ENCODE measurements at regions not wholly inside any gene's neighbourhood (a gene's known extent, or its start where the extent isn't known, plus 50 kb on each side); places are given as distances from the start of the nearest gene placed in this dataset.

DNA sequence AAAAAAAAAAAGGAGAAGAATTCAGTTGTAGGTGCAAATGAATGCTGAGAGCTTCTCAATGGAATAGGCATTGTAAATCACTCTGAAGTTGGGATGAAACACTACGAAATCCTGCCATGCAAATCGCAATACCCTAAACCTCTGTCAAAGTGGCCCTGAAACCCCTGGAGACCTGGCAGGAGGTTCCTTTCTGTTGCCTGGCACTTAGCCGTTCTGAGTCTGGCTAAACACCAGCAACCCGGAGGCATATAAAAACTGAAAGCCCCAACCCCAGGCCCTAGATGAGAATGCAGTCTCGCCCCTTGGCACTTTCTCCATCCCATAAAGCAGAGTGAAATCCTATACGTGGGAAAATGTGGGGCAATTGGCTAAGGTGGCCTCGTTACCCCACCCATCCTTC lies 151.5 kb upstream of the PARP11 start:
- no peak for DNase-seq (ENCODE audit: low read depth in 2 of 2)

DNA sequence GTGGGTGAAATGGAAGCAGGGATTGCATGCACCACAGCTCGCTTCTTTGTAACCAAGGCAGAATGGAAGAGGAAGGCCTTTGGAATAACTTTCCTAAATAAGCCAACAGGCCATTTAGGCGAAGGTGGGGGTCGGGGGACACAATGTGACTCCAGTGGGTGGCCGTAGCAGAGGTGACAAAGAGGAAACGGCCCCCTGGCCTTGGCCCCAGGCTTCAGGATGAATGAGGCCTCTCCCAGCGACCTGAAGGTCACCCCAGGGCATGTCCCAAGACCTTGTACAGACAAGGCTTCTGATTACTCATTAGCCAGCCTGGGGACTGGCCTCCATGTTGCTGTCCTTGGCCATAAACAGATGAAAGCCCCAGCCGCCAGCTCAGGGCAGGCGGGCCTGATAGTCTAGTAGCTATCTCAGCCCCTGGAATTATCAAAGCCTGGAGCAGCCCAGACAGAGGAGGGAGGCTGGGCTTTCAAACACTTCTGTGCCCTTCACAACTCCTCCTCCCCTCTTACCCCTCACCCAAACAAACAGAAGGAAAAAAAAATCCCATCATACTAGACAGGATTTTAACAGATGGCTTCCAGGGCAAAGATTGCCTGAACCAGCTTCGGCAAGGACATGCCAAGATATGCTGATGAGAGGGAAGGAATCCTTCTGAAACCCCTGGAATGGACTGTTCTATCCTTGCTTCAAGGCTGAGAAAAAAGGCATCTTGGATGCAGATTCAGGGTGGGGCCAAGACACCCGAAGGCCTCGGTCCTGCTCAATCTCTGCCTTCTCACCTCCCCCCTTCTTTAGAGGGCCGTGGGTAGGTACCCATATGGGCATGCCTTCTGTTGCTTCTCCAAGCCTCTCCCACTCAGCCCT lies 142.3 kb upstream of the PARP11 start:
- no peak for DNase-seq (ENCODE audit: low read depth in 2 of 2)

DNA sequence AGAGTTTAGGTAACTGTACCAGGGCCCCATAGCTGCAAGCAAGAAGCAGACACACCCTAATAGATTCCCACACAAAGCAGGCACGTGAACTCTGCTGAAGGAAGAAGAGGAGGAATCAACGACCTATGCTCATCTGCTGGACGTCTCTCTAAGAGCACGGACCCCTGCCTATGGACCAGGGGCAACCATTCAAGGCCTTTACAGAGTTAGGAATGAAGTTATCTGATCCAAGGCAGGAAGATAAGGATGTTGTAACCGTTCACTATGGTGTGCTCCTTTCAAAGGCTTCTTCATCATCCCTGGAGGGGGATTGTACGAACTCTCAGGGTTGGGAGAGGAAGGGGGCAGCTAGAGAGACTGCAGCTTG lies 141.6 kb upstream of the PARP11 start:
- no peak for DNase-seq (ENCODE audit: low read depth in 2 of 2)

DNA sequence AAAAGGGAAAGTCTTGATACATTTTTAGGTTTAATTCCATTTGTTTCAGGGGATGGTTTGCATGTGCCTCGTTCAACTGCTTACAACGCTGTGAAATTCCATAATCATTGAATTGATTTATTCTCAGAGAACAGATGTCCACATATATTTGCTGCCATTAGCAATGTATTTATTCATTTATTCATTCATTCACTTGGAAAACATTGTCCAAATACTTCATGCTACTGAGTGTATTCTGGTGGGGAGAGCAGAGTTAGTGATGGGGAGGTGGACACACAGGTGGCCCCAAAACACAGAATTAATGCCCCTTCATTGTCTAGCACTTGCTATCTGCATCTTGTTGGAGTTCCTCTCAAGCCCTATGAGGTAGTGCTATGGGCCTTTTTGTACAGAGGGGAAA lies 141.2 kb upstream of the PARP11 start:
- DNase-seq (ENCODE audit: low read depth in 2 of 2): no peak

DNA sequence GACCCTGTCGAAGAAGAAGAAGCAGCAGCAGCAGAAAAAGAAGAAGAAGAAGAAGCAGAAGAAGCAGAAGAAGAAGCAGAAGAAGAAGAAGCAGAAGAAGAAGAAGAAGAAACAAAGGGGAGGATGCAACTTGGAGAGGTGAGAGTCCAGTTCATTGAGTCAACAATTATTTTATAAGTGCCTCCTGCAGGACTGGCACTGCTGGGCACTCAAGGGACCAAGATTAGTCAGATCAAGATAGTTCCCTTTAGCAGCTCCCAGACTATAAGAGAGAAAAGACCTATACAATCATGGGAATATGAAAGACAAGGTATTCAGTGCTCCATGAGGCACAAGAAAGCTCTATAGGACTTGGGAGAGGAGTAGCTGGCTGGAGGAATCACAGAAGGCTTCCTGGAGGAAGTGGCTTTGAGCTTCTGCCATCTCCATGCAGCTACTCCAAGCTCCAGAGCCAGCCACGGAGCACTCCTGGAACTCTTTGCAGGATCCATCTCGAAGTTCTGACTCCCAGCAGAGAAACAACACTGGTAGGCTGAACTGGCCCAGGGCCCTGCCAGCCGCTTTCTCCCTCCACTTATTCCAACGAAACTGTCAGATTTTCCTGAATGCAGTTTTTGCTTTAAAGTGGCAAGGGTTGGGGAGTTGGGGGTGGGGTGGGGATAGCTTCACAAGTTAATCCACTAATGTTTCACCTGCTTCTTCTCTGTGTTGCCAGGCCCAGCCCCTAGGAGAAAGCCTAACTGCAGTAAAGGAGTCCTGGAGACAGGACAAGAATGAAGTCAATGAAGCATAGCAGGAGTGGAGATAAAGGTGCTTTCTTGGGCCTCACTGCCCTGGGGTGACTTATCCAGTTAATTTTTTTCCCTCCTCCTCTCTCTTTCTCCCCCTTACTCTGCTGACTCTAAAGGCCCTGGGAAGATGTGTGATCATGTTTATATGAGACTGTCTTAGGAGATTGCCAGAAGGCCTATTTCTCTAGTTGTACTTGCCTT lies 140.1 kb upstream of the PARP11 start:
- no peak for DNase-seq (ENCODE audit: low read depth in 2 of 2)

DNA sequence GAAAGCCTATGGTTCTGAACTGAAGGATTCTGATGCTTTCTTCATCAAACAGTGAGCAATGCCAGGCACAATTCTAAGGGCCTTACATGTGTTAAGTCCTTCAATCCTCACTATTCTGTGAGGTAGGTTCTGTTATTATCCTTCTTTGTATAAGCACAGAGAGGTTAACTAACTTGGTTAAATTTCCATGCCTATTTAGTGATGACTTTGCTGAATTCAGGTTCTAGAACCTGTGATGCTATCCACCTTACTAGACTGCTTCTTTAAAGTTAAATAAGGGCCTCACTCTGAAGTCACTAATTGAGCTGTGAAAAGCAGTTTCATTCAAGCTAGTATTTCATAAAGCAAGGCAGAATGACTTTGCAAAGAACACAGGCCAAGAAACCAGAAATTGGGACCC lies 138.9 kb upstream of the PARP11 start:
- no peak for DNase-seq (ENCODE audit: low read depth in 2 of 2)

DNA sequence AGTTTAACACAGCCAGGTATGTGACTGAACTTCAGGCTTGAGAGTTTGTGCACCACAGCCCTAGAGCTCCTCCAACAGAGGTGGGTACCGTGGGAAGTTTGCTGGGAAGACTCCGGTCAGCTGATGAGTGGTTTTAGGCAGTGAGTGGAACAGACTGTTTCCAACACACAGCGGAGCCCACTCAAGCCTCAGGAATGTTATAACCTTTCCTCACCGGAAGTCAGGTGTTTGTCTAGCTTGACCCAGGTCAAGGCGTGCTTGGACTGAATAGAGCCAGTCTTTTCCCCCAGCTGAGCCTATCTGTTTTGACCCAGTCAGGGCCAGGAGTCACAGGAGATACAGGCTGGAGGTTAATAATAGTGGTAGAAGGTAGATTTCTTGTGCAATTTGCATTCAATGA lies 138.4 kb upstream of the PARP11 start:
- DNase-seq (ENCODE audit: low read depth in 2 of 2): no peak

DNA sequence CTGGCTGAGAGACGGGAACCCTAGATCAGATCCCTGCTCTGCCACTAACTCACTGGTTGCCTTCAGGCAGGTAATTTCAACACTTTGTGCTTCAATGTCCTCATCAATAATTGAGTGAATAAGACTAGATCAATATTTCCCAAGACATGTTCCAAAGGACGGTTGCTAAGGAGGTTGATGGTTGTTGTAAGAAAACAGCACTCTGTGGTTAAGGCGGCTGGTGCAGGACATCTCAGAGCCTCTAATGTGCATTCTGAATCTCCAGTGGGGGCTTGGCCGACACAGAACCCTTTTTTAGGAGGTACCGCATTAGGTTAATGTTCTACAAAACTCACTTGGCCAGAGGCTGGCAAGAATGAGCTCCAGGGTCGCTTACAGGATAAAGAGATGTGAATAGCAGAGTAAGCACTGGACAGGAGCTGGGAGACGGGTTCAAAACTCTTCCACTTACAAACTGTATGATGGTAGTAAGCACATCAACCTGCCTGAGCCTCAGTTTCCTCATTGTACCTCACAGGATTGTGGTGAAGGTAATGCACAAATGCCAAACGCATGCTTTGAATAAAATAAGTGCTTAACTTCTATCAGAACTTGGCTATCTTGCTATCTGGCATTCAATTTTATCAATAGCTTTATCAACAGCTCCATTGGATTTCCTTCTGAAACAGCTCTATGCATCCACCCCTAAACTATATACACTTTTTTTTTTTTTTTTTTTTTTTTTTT lies 136.9 kb upstream of the PARP11 start:
- DNase-seq (ENCODE audit: low read depth in 2 of 2): no peak

DNA sequence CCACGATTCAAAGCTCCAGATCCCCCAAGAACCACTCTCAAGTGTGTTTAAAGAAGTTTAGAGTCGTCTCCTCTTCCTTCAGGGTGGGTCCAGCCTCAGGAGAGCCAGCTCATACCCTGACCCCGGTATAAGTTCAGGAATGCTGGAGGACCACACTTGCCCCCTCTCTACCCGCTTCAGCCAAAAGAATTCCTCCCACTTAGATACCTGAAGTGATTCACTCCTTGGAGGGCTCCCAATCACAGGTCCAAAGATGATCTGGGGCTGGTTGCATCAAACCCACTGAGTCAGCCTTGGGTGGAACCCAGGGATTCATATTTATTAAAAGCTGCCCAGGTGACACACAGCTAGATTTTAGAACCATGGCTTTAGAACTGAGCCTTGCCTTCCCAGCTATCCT lies 133.5 kb upstream of the PARP11 start:
- DNase-seq (ENCODE audit: low read depth in 2 of 2): no peak

DNA sequence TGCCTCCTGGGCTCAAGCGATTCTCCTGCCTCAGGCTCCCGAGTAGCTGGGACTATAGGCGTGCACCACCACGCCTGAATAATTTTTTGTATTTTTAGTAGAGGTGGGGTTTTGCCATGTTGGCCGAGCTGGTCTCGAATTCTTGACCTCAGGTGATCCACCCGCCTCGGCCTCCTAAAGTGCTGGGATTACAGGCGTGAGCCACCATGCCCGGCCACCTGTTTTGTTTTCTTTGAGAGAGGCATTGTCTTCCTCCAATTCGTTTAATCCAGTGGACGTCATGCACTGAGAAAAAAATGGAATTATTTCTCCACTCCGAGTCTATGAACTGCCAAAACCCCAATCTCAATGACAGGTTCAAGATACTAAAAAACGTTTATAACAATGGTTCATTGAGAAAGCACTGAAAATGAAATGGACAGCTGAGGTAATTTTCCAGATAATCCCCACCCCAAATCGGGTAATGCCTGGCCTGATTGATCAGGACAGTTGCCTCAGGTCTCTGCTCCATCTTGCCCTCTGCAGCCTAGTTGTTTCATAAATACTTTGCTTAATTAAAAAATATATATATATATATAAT lies 132.7 kb upstream of the PARP11 start:
- no peak for DNase-seq (ENCODE audit: low read depth in 2 of 2)

DNA sequence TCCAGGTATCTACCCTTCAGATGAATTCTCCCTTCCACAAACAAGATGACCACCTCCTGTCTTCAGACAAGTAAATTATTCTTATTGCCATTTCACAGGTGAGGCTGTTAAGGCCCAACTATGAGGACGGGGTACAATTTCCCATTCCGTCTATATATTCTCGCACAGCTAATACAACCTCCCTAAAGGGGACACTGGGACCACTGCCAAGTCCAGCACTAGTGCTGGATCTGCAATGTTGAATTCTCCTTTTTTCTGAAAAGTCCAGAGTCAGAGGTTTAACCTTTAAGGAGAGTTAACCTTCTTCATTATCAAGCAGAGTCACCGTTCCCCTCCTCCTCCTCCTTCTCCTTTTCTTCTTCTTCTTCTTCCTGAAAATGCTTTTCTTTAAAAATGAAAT lies 130.4 kb upstream of the PARP11 start:
- DNase-seq (ENCODE audit: low read depth in 2 of 2): no peak

DNA sequence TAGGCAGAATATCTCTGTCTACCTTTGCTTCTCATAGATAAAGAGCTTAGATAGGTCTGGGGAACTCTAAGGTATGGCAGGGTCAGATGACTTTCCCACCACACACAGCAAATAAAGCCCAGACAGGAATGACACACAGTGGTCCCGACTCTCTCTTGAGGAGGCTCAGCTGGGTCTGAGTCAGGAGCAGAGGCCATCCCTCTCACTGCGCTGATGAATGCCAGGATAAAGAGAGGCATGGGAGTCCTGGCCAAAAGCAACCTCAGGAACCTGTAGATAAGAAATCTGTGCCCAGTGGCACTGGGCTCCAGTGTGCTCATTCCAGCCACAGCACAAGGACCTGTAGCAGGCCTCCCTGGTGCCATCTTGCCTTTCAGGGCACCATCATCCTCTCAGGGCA lies 129.4 kb upstream of the PARP11 start:
- DNase-seq (ENCODE audit: low read depth in 2 of 2): no peak

DNA sequence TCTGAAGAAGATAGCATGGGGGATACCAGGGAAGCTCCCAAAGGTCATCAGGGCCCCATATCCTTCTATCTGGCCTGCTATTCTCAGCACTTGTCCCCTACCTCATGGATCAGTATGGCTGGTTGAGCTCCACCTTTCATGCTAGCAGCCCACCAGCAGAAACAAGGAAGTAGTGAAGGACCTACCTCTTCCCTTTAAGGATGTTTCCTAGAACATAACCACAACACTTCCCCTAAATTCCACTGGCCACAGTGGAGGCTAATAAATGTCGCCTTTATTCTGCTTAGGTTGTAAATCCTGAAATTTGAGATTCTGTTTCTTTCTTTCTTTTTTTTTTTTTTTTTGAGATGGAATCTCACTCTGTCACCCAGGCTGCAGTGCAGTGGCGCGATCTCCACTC lies 128.6 kb upstream of the PARP11 start:
- no peak for DNase-seq (ENCODE audit: low read depth in 2 of 2)

DNA sequence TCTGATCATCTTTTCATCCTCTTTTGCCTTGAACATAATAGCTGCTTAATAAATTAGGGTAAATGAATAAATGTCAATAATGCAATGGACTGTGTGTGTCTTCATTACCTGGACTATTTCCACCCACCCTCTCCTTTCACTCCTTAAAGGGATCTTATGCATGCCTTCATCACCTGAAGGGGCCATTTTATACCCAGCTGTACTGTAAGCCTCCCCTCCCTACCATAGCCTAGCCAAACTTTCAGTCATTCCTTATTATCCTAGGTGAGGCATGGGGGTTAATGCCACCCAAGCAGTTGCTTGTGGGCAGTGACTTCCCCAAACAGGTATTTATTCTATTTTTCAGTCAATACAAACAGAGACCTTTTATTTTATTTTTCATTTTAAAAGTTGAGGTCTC lies 127.8 kb upstream of the PARP11 start:
- no peak for DNase-seq (ENCODE audit: low read depth in 2 of 2)

DNA sequence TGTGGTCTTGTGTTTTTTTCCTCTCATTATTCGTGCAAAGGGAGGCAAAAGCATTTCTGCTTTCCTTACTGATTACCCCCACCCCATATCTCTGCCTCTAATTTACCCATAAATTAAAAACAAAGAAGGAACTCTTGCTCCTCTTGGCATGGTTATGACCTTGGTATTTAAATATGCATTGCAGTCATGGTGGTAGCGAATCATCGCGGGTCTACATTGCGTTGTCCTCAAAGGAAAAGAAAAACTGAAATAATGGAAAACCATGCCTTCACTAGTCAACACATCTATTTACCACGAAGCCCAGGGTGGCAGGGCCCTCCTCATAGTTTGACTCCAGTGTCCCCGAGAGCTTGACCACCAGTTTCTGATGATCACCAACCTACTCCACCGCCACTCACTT lies 126.7 kb upstream of the PARP11 start:
- DNase-seq (ENCODE audit: low read depth in 2 of 2): no peak

DNA sequence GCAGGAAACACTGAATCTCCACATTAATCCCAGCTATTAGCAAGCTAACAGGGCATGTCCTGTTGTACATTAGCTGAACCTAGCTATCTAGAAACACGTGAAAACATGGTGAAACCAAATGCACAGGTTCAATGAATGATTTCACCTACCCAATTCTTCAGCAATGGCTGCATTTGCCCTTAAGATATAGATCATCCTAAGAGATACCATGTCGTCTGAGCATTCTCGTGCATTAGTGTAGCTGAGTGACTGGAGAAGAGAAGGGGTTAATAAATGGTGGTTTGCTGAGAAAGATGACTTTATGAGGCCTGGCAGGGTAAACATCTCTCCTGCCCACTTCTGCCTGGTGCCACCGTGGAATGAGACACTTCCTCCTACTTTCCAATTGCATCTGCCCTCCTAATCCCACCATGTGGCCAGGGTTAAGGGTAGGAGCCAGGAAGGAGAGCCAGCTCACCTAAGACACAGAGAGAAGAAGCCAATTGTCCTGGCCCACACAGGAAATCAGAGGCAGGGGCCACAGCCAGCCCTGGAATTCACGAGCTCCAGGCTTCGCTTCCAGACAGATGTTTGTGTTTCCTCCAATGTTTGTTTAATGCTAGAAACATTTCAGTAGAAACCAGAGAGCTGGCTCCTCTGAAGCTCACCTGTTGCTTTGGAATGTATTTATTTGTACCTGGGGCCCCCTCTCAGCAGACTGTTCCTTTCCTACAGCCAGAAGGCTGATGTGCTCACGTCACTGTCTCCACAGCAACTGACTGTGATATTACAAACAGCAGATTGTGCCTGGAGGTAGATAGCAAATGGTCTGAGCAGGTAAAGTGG lies 126.0 kb upstream of the PARP11 start:
- no peak for DNase-seq (ENCODE audit: low read depth in 2 of 2)

DNA sequence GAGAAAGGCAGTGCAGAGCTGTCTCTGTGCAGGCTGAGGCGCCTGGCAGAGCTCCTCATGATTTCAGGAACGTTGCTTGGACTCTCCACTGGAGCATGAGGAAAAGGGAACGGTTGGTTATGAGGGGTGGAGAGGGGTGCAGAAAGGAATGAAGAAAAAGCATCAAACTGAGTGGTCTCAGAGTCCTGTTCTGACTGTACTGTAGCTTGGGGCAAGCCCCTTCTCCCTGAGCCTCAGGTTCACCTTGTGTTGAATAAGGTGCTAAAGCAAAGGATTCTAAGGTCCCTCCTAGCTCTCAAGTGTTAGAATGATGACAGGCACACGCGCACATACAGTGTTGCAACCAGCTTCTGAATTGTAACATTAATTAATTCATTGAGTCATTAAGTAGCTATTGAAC lies 125.2 kb upstream of the PARP11 start:
- DNase-seq (ENCODE audit: low read depth in 2 of 2): no peak

DNA sequence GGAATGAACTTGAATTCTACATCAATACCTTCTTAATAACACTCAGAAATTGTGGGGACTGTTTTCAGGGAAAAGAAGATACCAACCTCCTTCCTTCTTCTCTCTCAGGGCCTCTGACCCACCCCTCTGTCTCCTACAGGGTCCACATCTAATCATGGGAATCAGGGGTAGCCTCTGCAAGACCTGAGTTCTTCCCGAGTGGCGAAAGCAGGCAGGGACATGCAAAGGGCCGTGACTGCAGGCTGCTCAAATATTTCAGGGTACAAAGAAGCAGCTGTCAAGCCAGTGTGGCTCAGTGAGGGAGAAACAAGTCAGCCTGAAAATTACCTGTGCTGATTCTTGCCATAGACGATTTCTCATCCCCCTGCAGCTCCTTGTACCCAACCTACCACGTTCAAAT lies 123.1 kb upstream of the PARP11 start:
- DNase-seq (ENCODE audit: low read depth in 2 of 2): no peak

DNA sequence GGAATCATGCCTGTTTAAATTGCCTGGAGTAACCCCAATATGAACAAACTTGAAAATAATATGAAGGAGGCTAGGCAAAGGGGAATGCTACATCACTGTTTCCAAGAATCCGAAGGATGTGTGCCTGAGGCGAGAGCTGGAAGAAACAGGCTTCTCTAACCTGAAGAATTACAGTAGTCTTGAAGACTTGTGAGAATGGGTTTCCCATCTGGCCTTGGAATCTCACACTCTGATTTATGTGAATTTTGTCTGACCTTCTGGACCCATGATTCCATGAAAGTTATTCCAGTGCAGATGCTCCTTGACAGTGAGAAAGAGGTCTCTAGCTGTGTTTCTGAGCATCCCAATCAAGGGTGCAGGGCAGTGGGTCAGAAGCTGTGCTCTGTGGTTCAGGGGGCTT lies 122.1 kb upstream of the PARP11 start:
- DNase-seq (ENCODE audit: low read depth in 2 of 2): no peak

DNA sequence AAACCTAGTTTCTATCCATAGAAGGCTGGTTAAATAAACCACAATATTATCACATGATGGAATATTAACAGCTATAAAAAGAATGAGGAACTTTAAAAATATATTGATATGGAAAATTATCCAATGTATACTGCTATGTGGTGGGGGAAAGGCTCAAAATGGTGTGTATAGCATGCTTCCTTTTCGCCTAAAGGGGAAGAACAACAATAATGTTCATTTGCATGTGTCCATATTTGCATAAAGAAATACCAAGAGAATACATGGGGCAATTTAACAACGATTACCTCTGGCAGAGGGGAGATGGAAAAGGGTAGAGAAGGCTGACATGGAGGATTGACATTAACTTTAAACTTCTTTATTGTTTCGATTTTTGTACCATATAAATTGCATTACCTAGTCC lies 121.3 kb upstream of the PARP11 start:
- DNase-seq (ENCODE audit: low read depth in 2 of 2): no peak

DNA sequence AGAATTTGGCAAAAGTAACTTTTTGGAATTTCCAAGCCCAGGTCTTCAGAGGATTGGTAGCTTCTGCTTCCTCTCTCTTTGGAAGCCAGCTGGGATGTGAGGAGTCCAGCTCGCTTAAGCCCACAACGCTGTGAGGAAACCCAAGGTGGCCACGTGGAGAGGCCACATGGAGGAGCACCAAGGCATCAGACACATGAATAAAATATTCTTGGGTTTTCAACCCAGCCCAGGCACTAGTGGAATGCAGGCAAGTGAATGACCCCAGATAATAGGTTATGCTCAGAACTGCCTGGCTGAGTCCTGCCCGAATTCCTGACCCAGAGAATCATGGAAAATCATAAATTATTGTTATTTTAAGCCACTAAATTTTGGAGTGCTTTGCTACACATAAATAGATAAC lies 119.7 kb upstream of the PARP11 start:
- no peak for DNase-seq (ENCODE audit: low read depth in 2 of 2)

Data from activated CD4-positive, alpha-beta T cell treated with anti-CD3 and anti-CD28 coated beads for 24 hours (primary cell).